Testis (tissue), 2 donors: ENCODE measurements at regions not wholly inside any gene's neighbourhood (a gene's known extent, or its start where the extent isn't known, plus 50 kb on each side); places are given as distances from the start of the nearest gene placed in this dataset.

Experiments used
- CTCF ChIP-seq, 3 experiments: fragments of 450-650 bp in 2 of 3; fragments of 200-600 bp in 1 of 3; sonication (generic) in 1 of 3; IDR thresholded peaks; one replicate each; pipeline ENCODE4 v1.5.1; 2016 to 2019; ENCODE audit warnings: antibody characterized with exemption in 3 of 3, mild to moderate bottlenecking in 2 of 3, moderate library complexity in 1 of 3
- POLR2A ChIP-seq: fragments of 450-650 bp; IDR thresholded peaks from one replicate; pipeline ENCODE4 v1.6.1; 2017; ENCODE audit warnings: antibody characterized with exemption, mild to moderate bottlenecking, moderate library complexity

DNA sequence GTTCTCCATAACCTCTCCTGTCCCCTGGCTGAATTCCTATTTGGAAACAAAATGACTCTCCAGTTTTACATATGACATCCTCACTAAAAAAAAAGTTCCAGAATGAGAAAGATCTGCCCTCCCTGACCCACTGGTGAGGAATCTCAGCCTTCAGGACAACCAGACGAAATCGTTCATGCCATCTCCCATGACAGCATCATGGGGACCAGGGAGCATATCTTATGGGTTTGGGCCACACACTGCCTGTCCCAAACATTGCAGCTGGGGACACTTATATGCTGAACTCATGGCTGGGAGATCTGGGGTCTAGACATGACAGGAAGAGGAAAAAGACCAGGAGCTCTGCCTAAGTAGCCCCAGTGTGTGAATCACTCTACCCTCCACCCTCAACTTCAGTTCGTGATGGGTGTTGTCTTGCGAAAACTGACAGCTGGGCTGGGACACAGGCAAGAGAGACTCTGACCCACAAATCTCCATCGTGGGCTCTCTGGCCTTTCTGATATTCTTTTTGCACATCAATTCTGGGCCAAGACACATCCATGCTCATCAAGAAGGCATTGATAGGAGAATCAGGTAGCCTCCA is 102.0 kb downstream of the ZNF280B start:
- TF ChIP-seq CTCF (IDR thresholded peaks at IDR 0.05) (no peak), POLR2A (no peak)
